ENCODE measurements at regions not wholly inside any gene's neighbourhood (a gene's known extent, or its start where the extent isn't known, plus 50 kb on each side); places are given as distances from the start of the nearest gene placed in this dataset.

- DNase-seq (ENCODE audit: low read depth in 2 of 2): no peak
Observed at GRCh38 chr13:111536075-111536642, 215.7 kb downstream of the TEX29 start.

GRCh38 chr13:111537115-111537728 lies 216.8 kb downstream of the TEX29 start:
- no peak for DNase-seq (ENCODE audit: low read depth in 2 of 2)

GRCh38 chr13:111537843-111538499 lies 217.5 kb downstream of the TEX29 start:
- DNase-seq (ENCODE audit: low read depth in 2 of 2): no peak

- DNase-seq (ENCODE audit: low read depth in 2 of 2): no peak
Observed at GRCh38 chr13:111539252-111539651, 218.8 kb downstream of the TEX29 start.

- DNase-seq (ENCODE audit: low read depth in 2 of 2): no peak
Observed at GRCh38 chr13:111539791-111540446, 219.5 kb downstream of the TEX29 start.

DNA sequence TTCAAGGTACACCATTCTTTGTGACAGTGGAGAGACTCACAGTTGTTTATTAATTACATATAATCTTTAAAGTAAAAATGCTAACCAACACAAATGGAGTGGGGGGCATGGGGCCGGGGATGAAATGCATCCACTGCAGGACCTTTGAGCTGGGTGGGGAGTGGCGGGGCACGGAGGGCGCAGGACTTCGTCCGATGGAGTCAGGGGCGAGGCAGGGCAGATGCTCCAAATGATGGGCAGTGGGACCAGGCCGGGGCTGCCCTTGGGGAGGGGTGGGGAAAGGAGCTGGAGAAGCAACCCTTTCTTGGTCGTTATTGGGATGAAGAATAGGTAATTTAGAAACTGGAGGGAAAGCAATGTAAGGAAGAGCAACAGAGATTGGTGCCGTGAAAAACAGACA lies 220.0 kb downstream of the TEX29 start:
- DNase-seq (ENCODE audit: low read depth in 2 of 2): no peak

GRCh38 chr13:111541345-111541744 lies 220.9 kb downstream of the TEX29 start:
- DNase-seq (ENCODE audit: low read depth in 2 of 2): no peak

DNA sequence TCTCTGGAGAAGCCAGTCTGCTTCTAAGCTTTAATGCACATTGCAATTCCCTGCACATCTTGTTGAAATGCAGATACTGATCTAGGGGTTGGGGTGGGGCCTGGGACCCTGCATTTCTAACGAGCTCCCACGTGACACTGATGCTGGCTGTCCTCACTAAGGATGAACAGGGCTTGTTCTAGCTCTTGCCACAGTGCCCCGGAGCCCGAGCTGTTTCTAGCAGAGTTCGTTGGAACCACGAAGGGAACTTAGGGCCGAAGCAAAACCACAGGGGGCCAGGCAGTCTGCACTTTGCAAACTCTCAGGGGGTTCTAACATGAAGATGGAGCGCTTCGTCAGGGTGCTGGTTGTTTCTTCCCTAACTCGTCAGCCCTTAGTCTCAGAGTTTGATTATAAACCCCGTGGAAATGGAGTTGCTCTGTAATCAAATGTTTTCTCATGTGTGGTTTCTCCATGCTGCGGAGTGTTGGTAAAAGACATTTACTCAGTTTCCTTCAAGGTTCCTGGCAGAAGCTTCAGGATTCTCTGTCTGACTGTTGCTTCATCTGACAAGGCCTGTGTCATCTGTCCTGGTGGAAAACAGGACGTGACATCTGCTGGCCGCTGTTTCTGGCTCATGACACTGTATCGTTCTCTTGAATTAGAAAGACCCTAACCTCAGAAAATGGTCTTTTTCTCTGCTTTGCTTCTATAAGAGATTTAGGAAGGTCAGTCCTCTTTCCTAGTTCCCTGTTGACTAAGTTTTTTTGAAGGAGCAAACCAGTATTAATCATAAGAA lies 221.5 kb downstream of the TEX29 start:
- DNase-seq (ENCODE audit: low read depth in 2 of 2): no peak

DNA sequence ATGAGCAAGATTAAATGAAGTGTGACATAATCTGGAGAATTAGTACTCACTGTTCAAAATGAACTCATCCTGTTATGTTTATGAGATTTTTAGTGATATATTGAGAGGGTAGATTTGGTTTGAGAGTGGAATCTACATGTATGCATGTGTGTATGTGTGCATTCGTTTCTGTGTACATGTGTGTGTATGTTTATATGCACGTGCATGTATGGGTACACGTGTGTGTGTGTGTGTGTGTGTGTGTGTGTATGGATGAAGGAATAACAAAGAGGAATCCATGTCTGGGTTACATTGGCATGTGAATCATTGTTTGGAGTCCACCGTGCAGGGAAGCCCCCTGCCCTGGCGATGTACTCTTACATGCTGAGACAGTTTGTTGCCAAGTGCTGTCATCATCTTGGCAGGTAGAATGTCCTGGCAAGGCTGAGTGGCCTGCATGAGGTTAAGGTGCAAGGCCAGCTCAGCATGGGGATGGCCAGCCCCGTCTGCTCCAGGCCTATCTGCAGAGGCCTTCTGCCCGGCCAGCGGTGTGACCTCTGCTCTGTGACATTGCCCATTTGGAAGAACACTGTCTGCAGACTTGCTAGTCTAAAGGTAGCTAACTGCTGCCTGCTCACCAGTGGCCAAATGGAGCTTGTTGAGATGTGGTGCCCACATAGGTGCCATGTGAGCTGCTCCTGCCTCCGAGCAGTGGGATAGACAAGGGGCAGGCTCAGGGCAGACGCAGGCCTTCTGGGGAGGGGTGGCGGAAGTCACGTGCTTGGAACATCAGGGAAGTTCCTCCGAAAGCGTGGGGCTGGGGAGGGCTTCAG lies 222.3 kb downstream of the TEX29 start:
- DNase-seq (ENCODE audit: low read depth in 2 of 2): no peak

- DNase-seq (ENCODE audit: low read depth in 2 of 2): no peak
Observed at GRCh38 chr13:111546921-111547675, 226.7 kb downstream of the TEX29 start.

- no peak for DNase-seq (ENCODE audit: low read depth in 2 of 2)
Observed at GRCh38 chr13:111547726-111548273, 227.4 kb downstream of the TEX29 start.

DNA sequence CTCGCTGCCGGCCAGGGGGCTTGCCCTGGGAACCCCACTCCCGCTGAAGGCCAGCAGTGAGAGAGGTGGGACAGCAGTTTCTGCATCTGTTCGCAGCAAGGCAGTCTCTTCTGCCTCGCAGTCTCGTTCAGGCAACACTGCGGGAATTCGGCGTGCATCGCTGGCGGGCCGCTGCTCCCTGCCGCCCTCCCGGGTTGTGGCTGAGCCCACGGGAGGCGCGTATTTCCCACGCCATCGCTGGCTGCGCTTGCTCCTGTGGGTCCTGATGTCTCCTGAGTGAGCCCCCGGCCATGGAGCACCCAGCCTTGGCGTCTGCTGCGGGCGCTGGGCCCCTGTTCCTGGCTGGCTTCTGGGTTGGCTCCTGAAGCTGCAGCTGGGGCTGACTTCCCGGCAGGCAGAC lies 227.9 kb downstream of the TEX29 start:
- DNase-seq (ENCODE audit: low read depth in 2 of 2): no peak

- DNase-seq (ENCODE audit: low read depth in 2 of 2): no peak
Observed at GRCh38 chr13:111548805-111549204, 228.4 kb downstream of the TEX29 start.

DNA sequence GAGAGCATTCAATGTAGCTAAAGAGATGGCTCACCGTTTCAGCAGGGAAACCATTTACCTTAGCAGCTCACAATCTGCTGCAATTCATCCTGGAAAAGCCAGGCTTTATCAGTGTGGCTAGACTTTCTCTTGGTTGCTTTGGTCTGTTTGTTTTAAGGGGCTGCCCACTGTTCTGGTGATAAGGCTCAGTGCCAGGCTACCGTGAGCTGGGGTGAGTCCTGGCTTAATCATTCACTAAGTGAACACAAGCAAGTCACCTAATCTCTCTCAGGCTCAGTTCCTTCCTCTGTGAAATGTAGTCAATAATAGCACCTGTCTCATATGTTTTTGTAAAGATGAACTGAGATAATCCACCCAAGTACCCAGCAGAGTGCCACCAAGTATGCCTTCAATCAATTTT lies 229.0 kb downstream of the TEX29 start:
- DNase-seq (ENCODE audit: low read depth in 2 of 2): no peak

GRCh38 chr13:111550062-111550461 lies 229.6 kb downstream of the TEX29 start:
- no peak for DNase-seq (ENCODE audit: low read depth in 2 of 2)

DNA sequence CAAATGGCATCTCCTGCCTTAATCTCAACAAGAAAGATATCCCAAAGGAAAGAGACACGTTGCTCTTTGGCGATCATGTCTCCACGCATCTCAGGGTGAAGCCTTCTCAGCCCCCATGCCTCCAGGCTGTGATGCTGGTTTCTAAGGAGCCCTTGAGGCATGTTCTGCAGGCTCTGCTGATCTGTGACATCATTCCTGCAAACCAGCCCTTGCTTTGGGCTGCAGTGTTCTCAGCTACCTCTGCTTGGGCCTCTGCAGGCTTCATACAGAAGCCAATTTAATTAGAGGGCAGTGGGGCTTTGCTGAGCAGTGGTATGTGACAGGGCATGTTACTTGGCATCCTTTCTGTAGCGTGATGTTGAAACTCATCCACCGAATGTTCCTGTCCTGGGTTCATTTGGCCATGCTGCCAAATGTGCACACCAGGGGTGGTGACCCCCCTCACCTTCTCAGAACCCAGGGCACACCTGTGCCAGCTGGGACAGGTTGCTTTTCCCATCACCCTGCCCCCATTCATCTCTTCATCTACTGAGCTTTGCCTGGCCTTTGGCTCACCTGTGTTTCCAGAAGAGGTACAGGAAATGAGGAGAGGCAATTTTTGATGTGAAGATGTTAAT lies 230.9 kb downstream of the TEX29 start:
- DNase-seq (ENCODE audit: low read depth in 2 of 2): no peak

DNA sequence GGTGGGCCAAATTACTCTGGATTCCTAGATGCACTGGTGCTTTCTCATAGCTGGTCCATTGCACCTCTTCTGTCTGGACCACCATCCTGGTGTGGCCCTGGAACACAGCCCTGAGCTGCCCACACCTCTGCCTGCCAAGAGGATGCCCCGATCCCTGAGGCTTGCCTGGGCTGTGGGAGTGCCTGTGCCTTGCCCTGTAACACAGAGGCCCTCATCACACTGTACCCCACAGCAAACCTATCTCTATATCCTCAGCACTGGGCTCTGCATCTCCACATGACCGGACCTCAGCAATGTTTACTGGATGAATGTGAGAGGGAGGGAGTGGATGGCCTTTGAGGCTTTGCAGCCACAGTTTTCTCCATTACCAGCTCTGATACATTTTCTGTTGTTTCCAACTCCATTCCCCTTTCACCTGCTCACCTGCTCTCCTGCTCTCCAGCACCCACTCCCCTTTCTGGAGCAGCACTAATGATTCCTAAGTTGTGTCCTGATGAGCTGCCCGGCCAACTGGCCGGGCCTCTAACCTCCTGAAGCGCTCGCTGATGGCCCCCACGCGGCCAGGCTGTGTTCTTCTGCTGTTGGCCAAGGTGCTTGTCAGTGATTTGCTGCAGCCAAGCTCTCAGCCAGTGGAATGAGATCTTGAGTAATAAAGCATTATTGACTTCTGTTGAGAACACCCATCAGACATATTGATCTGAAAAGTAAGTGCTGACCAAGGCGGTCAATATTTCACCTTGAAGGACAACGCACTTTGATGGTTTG lies 232.6 kb downstream of the TEX29 start:
- no peak for DNase-seq (ENCODE audit: low read depth in 2 of 2)

DNA sequence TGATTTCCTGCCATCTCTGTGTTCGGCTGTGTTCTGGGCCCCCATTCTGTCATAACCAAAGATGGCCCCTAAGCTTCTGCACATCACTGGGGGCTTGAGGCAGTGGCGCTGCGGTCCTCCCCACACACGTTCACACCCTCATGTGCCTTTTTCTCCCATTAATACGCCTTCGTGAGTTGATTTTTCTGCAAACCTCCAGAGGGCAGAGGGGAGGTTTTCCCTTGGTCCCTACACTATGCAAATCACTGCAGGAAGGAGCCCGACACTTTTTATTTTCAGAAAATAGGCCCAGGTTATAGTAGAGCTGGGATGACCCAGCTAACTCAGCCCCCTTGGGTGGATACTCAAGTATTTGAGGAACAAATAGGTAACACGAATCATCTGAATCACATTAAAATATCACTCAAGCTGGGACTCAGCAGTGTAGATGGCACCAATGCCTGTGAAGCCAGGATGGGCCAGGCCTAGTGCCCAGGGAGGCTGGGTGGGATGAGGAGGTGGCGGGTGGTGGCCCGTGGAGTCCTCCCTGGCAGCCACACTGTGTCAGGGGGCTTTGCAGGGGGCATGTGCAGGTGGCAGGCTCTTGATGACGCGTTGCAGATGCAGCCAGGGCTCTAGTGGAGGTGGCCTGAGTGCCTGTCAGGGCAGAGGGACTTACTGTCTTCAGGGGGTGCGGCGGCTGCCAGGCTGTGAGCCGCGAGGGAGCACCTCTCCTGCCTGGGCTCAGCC lies 234.3 kb downstream of the TEX29 start:
- DNase-seq (ENCODE audit: low read depth in 2 of 2): no peak
